OCI-LY1 (cell line): ENCODE measurements at regions not wholly inside any gene's neighbourhood (a gene's known extent, or its start where the extent isn't known, plus 50 kb on each side); places are given as distances from the start of the nearest gene placed in this dataset.

Source experiments
- EZH2 ChIP-seq: fragments of 200-600 bp; sonication (generic), shearing (Covaris generic); IDR thresholded peaks from 2 replicates; pipeline ENCODE4 v1.8.0; 2017; ENCODE audit warnings: borderline replicate concordance, mixed run types, mild to moderate bottlenecking, antibody characterized with exemption, low read length, moderate library complexity, mixed read lengths
- TF ChIP-seq, protein P1 (sequence below): fragments of 200-600 bp; sonication (generic), shearing (Covaris generic); IDR thresholded peaks from 2 replicates; pipeline ENCODE4 v1.5.1; 2017; ENCODE audit warnings: mild to moderate bottlenecking, antibody characterized with exemption, low read length, moderate library complexity, mixed read lengths

DNA sequence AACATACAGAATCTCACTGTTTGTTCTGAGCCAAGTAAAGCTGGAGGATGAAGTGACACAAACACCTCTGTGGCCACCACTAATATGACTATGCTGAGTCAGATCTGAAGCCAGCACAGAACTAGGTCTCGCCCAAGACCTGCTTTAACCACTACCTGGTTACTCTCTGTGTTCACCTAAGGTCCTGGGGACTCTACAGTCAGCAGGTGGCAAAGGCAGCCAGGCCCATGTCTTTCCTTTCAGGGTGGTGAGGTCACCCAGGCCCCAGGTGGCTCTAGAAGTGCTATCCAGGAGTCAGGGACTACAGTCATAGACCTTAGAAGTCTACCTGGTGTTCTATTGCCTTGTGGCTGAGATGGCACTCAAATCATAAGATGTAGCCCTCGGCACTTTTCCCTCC lies 287.9 kb upstream of the ARRDC4 start:
- TF ChIP-seq, protein P1, sequence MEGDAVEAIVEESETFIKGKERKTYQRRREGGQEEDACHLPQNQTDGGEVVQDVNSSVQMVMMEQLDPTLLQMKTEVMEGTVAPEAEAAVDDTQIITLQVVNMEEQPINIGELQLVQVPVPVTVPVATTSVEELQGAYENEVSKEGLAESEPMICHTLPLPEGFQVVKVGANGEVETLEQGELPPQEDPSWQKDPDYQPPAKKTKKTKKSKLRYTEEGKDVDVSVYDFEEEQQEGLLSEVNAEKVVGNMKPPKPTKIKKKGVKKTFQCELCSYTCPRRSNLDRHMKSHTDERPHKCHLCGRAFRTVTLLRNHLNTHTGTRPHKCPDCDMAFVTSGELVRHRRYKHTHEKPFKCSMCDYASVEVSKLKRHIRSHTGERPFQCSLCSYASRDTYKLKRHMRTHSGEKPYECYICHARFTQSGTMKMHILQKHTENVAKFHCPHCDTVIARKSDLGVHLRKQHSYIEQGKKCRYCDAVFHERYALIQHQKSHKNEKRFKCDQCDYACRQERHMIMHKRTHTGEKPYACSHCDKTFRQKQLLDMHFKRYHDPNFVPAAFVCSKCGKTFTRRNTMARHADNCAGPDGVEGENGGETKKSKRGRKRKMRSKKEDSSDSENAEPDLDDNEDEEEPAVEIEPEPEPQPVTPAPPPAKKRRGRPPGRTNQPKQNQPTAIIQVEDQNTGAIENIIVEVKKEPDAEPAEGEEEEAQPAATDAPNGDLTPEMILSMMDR = no peak
- no peak for TF ChIP-seq EZH2
